Cardiac fibroblast (primary cell): ENCODE measurements at regions not wholly inside any gene's neighbourhood (a gene's known extent, or its start where the extent isn't known, plus 50 kb on each side); places are given as distances from the start of the nearest gene placed in this dataset.

Experiments used
- DNase-seq, 2 donors: peaks; one replicate each; pipeline versions ENCODE4 v3.0.0 to v3.0.0-alpha.2; 2010; ENCODE audit warnings: low read depth in 2 of 2
- H3K4me3 ChIP-seq, 2 donors: replicated peaks in 1 of 2; 1 replicate in 1 of 2; 2 replicates in 1 of 2; pipeline ENCODE4 v1.5.1; 2011; ENCODE audit warnings: low read depth in 2 of 2, low read length in 2 of 2, mild to moderate bottlenecking in 2 of 2, moderate library complexity in 1 of 2
- CTCF ChIP-seq: IDR thresholded peaks from one replicate; pipeline ENCODE4 v1.5.1; 2011; ENCODE audit warnings: low read depth, mild to moderate bottlenecking, low read length, inconsistent platforms

DNA sequence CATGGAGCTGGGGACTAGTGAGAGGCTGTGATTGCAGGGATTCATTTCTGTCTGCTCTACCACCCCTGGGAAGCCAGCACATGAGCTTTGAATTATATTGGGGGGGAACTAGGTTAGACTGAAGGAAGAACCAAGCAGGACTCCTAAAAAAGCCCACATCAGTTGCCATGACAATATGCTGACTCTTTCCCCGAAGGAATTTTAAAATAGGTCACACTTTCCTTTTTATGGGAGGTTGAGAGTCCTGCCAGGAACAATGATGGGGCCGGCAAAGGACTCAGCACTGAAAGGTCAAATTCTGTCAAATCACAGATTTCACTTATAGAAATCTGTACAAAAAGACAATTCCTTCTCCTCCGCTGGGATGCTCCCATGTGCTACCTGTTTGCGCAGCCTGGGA is 130.8 kb downstream of the ZNF621 start:
- no peak for DNase-seq
- TF ChIP-seq CTCF = no peak
- no peak overlapping the region for H3K4me3 ChIP-seq

DNA sequence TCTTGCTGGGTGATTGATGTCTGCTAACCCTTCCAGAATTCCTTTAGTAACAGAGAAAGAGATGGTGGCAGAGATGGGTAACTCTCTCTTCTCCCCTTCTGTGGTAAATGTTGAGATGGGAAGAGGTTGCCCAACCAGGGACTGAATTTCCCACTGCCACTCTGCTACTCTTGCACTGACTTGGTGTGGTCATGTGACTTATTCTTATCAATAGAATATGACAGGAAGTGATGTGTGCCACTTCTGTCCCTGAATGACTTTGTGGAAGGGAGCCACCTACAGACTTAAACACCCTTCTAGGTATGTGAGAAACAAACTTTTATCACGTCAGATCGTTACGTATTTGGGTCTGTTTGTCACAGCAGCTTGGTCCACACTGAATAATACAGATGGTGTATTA is 132.9 kb downstream of the ZNF621 start:
- no peak for TF ChIP-seq CTCF
- H3K4me3 ChIP-seq = no peak overlapping the region
- no peak for DNase-seq

DNA sequence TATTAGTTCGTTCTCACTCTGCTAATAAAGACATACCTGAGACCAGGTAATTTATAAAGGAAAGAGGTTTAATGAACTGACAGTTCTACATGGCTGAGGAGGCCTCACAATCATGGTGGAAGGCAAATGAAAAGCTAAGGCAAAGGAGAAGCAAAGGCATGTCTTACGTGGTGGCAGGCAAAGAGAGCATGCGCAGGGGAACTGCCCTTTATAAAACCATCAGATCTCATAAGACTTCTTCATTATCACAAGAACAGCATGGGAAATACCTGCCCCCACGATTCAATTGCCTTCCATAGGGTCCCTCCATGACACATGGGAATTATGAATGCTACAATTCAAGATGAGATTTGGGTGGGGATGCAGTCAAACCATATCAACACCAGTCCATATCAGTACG is 133.5 kb downstream of the ZNF621 start:
- DNase-seq = no peak
- TF ChIP-seq CTCF = no peak
- no peak overlapping the region for H3K4me3 ChIP-seq

DNA sequence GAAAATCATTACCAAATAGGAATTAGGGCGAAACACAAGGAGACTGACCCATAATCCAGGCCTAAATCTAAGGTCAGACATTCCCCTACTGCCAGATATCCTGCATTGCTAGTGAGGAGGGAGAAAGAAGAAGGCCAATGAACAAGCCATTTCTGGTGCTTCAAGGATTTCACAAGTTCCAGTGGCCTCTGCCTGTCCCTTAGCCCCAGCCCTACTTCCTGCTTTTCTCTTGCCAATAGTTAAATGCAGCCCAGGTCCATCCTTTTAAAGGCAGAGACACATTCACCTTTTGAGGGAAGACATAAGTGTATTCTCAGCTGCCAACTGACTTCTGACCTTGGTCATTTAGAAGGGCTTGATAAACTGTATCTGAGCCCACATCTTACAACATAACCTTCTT is 135.8 kb downstream of the ZNF621 start:
- DNase-seq = no peak
- no peak overlapping the region for H3K4me3 ChIP-seq
- no peak for TF ChIP-seq CTCF

GRCh38 chr3:40661284-40661683 is 136.5 kb downstream of the ZNF621 start:
- TF ChIP-seq CTCF = no peak
- H3K4me3 ChIP-seq = no peak overlapping the region

DNA sequence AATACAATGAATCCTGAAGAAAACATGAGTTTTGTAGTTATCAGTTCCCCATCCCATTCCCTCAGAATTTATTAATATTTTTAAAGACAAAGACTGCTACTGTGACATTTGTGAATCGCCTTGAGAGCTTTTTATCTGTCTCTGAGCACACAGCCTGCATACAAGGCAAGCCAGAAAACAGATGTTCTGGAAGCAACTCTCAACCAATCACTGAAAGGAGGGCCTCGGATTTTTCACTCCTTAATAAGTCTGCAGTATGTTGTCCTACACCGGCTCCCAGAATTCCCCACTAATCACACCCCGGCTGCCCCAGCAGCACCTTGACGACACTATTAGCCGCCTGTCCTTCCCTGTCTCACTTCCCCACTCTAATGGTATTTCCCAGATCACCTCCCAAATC is 138.5 kb downstream of the ZNF621 start:
- no peak for TF ChIP-seq CTCF
- no peak overlapping the region for H3K4me3 ChIP-seq
- no peak for DNase-seq

More at GRCh38 chr3:40661284-40661683, 136.5 kb downstream of the ZNF621 start:
- DNase-seq = no peak

GRCh38 chr3:40669176-40669575 is 144.4 kb downstream of the ZNF621 start:
- DNase-seq = no peak
- TF ChIP-seq CTCF = no peak
- H3K4me3 ChIP-seq = no peak overlapping the region
